IPS-20b (cell line): ENCODE measurements at regions not wholly inside any gene's neighbourhood (a gene's known extent, or its start where the extent isn't known, plus 50 kb on each side); places are given as distances from the start of the nearest gene placed in this dataset.

Experiments
- H3K27ac ChIP-seq: one replicate; pipeline ENCODE4 v1.5.1; 2013; ENCODE audit warnings: low read length
- H3K27me3 ChIP-seq: 2 replicates; pipeline ENCODE4 v1.6.1; 2013; ENCODE audit warnings: mild to moderate bottlenecking, low read length, inconsistent platforms; ENCODE audit not compliant: insufficient read depth
- H3K36me3 ChIP-seq: 2 replicates; pipeline ENCODE4 v1.6.1; 2013; ENCODE audit warnings: low read depth, mild to moderate bottlenecking, inconsistent platforms, low read length, moderate library complexity; ENCODE audit not compliant: insufficient read depth
- H3K4me1 ChIP-seq: 2 replicates; pipeline ENCODE4 v1.6.1; 2013; ENCODE audit warnings: mild to moderate bottlenecking, control low read depth, inconsistent platforms, low read length, moderate library complexity; ENCODE audit not compliant: insufficient read depth
- H3K4me3 ChIP-seq: 2 replicates; pipeline ENCODE4 v1.5.1; 2013; ENCODE audit warnings: mild to moderate bottlenecking, low read length, inconsistent platforms
- H3K9ac ChIP-seq: 2 replicates; pipeline ENCODE4 v1.6.1; 2013; ENCODE audit warnings: low read depth, mild to moderate bottlenecking, inconsistent platforms, low read length, moderate library complexity
- H3K9me3 ChIP-seq: 2 replicates; pipeline ENCODE4 v1.6.1; 2013; ENCODE audit warnings: mild to moderate bottlenecking, low read depth, low read length, inconsistent platforms; ENCODE audit not compliant: insufficient read depth

DNA sequence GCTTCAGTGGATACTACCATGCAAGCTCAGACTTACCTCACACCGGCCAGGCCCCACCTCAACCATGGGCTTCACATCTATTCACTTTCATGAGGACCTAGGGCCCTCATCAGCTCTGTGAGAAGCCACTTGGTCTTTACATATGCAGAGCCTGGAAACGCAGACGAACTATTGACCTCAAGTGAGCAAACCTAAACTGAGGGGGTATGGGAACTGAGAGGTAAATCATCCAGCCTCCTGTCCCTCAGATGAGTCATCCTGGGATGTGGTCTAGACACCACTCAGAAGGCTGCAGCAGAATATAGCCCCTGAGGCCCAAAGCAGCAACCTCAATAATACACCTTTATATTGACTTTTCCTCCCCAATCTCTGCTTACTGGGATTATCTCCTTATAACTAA lies 578.0 kb downstream of the INSC start:
- no peak overlapping the region for H3K27ac ChIP-seq
- no peaks in the 10 kb centered on the region for H3K4me1 ChIP-seq

GRCh38 chr11:15695096-15695721 lies 580.5 kb downstream of the INSC start:
- H3K4me1 ChIP-seq, result no peaks in the 10 kb centered on the region
- no peak overlapping the region for H3K27ac ChIP-seq
- H3K4me3 ChIP-seq, result no peak overlapping the region
- H3K27me3 ChIP-seq, result no peaks in the 10 kb centered on the region
- H3K9ac ChIP-seq, result no peak overlapping the region
- H3K36me3 ChIP-seq, result no peaks in the 10 kb centered on the region
- H3K9me3 ChIP-seq, result peaks cover 5% of the 10 kb centered on the region; the same call in 1 of the 2 replicates

More for the DNA sequence above, 578.0 kb downstream of the INSC start:
- no peaks in the 10 kb centered on the region for H3K27me3 ChIP-seq
- no peaks in the 10 kb centered on the region for H3K36me3 ChIP-seq
- H3K4me3 ChIP-seq, result no peak overlapping the region
- peaks cover 5% of the 10 kb centered on the region; the same call in 1 of the 2 replicates for H3K9me3 ChIP-seq
- H3K9ac ChIP-seq, result no peak overlapping the region

DNA sequence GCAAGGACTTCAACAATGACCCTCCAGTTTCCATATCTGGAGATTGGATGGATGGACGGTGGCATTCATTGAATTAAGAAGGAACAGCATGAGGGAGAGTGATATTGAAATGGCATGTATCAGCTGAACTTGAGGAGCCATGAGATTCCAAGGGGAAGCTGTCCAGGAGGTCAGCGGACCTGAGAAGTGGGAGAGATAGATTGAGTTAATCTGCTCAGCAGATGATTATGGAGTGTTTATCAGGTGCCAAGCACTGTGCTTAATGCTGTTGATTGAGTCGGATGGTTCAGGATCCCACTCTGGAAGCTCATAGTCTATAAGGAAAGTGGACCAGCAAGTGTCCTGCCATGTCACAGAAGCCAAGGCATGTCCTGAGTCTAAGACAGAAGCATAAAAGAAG lies 581.3 kb downstream of the INSC start:
- peaks cover 2% of the 10 kb centered on the region; the same call in 1 of the 2 replicates for H3K9me3 ChIP-seq
- H3K4me3 ChIP-seq, result no peak overlapping the region
- H3K4me1 ChIP-seq, result no peaks in the 10 kb centered on the region
- no peak overlapping the region for H3K27ac ChIP-seq
- H3K36me3 ChIP-seq, result no peaks in the 10 kb centered on the region
- no peak overlapping the region for H3K9ac ChIP-seq
- H3K27me3 ChIP-seq, result no peaks in the 10 kb centered on the region

DNA sequence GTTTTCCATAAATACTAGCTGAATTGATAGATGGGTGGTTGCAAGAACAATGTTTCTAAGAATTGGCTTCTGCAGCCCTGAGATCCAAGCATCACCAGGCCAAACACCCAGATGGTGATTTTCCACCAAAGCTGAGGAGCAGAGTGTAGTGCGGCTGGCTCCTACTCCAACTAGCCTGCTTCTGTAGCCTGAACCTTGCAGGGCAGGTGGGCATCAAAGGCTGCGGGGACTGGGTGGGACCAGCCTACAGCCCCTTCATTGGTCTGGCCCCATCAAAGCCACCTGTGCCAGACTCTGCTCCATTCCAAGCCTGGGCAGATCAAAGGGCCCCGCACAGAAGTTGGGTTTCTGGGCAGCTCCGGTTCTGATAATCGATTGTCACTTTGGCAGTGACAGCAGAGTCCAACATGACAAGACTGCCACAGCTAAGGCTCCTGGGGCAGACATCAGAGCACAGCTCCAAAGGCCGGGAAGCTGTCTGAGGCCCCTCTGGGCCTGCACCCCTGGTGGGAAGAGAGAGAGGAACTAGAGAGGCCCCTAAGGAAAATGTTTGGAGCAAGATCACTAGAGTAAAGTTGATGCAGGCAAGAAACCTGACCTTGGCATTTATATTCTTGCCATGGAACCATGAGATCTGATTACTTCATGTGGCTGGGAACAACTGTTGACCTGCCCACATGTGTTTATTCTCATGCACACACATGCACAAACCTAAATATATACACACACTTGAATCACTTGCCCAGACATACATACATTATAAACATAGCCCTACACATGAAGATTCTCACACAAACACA lies 582.9 kb downstream of the INSC start:
- Histone ChIP-seq H3K4me1 (no peaks in the 10 kb centered on the region), H3K36me3 (no peaks in the 10 kb centered on the region), H3K9me3 (no peaks in the 10 kb centered on the region), H3K27ac (no peak overlapping the region), H3K9ac (no peak overlapping the region), H3K27me3 (no peaks in the 10 kb centered on the region), H3K4me3 (no peak overlapping the region)

DNA sequence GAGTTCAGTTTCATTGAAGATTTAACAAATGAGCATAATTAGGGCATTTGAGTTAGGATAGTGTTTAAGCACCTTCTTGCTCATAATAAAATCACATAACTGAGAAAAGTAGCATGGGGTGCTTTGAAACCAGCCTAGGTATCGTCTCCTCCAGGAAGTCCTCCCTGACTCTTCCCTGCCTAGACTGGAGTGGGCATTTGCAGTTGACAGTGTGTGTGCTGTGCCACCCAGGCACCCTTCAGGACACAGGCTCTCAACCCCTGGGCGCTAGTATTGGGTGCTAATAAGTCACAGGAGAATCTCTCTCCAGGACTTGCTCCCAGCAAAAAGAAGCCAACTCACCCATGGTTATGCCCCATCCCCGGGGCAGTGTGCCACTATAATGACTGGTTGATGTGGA lies 584.1 kb downstream of the INSC start:
- no peaks in the 10 kb centered on the region for H3K4me1 ChIP-seq
- H3K36me3 ChIP-seq, result no peaks in the 10 kb centered on the region
- no peak overlapping the region for H3K9ac ChIP-seq
- no peak overlapping the region for H3K4me3 ChIP-seq
- no peaks in the 10 kb centered on the region for H3K27me3 ChIP-seq
- H3K9me3 ChIP-seq, result no peaks in the 10 kb centered on the region
- H3K27ac ChIP-seq, result no peak overlapping the region

DNA sequence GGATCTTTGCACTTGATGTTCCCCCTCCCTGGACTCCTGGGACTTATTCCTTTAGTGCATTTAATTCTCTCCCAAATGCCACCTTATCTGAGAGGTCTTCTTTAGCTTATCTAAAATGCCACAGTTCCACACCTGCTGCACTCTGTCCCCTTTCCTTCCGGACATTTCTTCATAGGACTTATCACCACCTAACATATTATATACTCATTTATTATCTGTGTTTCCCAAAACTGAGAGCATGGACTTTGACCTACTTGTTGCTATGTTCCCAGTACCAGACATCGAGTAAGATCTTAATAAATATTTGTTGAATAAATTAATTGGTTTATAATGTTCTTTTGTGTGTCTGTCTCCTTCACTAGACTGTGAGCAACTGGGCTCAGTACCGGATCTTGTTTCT lies 585.3 kb downstream of the INSC start:
- H3K9me3 ChIP-seq, result no peaks in the 10 kb centered on the region
- no peak overlapping the region for H3K4me3 ChIP-seq
- no peaks in the 10 kb centered on the region for H3K36me3 ChIP-seq
- no peak overlapping the region for H3K9ac ChIP-seq
- H3K4me1 ChIP-seq, result no peaks in the 10 kb centered on the region
- no peak overlapping the region for H3K27ac ChIP-seq
- H3K27me3 ChIP-seq, result no peaks in the 10 kb centered on the region

- Histone ChIP-seq H3K27ac (no peak overlapping the region), H3K4me1 (no peaks in the 10 kb centered on the region), H3K4me3 (no peak overlapping the region), H3K9ac (no peak overlapping the region), H3K27me3 (no peaks in the 10 kb centered on the region), H3K36me3 (no peaks in the 10 kb centered on the region), H3K9me3 (no peaks in the 10 kb centered on the region)
Measured at GRCh38 chr11:15700456-15700855, 585.7 kb downstream of the INSC start.

DNA sequence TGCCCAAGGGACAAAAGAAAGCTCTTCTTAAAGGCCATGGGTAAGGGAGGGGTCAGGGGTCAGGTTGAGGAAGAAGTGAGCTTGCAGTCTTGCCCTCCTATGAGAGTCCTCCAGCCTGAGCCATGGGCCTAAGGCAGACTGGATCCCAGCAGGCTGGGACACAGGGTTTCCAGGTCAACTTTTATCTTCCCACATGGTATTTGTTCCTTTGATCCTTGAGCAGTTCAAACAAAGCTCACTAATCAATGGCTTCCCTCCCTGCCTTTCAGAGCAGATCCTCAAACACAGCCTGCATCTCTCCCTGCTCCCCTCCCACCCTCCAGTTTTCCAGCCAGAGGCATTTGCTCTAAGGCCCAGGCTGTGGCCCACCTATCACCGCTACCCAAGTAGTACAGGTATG lies 589.3 kb downstream of the INSC start:
- Histone ChIP-seq H3K27ac (no peak overlapping the region), H3K36me3 (no peaks in the 10 kb centered on the region), H3K9me3 (no peaks in the 10 kb centered on the region), H3K4me3 (no peak overlapping the region), H3K27me3 (0 out of 2 replicates have a peak, but pooled peaks cover 9% of the 10 kb centered on the region), H3K4me1 (no peaks in the 10 kb centered on the region), H3K9ac (no peak overlapping the region)

- Histone ChIP-seq H3K27ac (no peak overlapping the region), H3K27me3 (0 out of 2 replicates have a peak, but pooled peaks cover 11% of the 10 kb centered on the region), H3K36me3 (no peaks in the 10 kb centered on the region), H3K4me3 (no peak overlapping the region), H3K4me1 (no peaks in the 10 kb centered on the region), H3K9me3 (no peaks in the 10 kb centered on the region), H3K9ac (no peak overlapping the region)
Measured at GRCh38 chr11:15704556-15704955, 589.8 kb downstream of the INSC start.

DNA sequence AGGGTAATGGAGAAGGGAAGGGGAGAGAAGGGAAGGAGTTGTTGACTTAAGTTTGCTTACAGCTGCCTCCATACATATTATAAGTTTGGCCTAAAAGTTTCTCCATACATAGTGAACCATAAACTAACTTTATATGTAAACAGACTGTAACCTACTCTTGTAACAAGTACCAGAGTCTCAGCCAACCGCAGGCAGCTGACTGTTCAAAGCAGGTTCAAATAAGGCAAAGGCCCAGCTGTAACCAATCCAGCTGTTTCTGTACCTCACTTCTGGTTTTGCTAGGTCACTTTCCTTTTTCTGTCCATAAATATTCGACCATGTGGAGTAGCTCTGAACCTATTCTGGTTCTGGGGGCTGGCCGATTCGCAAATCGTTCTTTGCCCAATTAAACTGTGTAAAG lies 591.2 kb downstream of the INSC start:
- no peak overlapping the region for H3K9ac ChIP-seq
- no peak overlapping the region for H3K27ac ChIP-seq
- H3K4me3 ChIP-seq, result no peak overlapping the region
- peaks cover 22% of the 10 kb centered on the region; the same call in 1 of the 2 replicates for H3K27me3 ChIP-seq
- H3K4me1 ChIP-seq, result peaks cover 10% of the 10 kb centered on the region; the same call in 1 of the 2 replicates
- H3K36me3 ChIP-seq, result no peaks in the 10 kb centered on the region
- no peaks in the 10 kb centered on the region for H3K9me3 ChIP-seq

DNA sequence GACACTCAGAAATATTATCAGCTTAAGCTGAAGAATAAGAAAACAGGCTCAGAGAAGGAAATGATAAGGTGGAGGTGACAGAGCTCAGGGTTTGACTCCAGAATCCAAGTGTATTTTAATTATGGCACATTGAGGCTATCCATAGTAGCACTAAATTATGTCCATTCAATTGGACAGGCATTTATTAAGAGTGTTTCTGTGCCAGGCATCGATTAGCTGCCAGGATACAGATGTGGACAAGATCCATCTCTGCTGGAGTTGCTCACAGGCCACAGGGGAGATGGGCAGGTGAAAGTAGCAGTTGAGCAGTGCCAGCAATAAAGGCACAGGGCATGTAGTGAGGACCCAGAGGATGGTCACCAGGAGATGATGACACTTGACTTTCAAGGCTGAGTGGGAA lies 592.5 kb downstream of the INSC start:
- Histone ChIP-seq H3K27ac (no peak overlapping the region), H3K36me3 (no peaks in the 10 kb centered on the region), H3K4me3 (no peak overlapping the region), H3K9ac (no peak overlapping the region), H3K4me1 (peaks cover 18% of the 10 kb centered on the region; the same call in 1 of the 2 replicates), H3K9me3 (no peaks in the 10 kb centered on the region), H3K27me3 (peaks cover 25% of the 10 kb centered on the region; the same call in 1 of the 2 replicates)

DNA sequence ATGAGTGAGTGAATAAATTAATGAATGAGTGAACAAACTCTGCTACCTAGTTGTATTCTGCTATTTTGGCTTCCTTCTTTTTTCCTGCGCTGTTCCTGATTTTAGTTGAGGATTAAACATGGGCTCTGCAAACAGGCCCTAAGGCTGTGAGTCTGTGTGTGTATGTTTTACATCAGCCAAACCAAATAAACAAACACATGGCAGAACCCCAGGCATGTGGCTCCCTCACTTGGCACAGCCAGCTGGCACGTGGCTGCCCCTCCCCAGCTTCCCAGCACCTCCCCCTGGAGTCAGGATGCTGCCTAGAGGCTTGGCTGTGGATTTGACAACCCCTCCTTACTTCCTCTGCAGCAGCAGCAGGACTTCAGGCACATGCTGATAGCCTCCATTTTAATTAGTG lies 593.2 kb downstream of the INSC start:
- Histone ChIP-seq H3K36me3 (no peaks in the 10 kb centered on the region), H3K9me3 (no peaks in the 10 kb centered on the region), H3K27ac (no peak overlapping the region), H3K4me1 (peaks cover 18% of the 10 kb centered on the region; the same call in 1 of the 2 replicates), H3K27me3 (peaks cover 29% of the 10 kb centered on the region; the same call in 1 of the 2 replicates), H3K4me3 (no peak overlapping the region), H3K9ac (no peak overlapping the region)
